Mesothelial cell of epicardium (in vitro differentiated cells): ENCODE measurements at regions not wholly inside any gene's neighbourhood (a gene's known extent, or its start where the extent isn't known, plus 50 kb on each side); places are given as distances from the start of the nearest gene placed in this dataset.

ENCODE experiments used
- DNase-seq, 2 experiments: peaks; one replicate each; pipeline ENCODE4 v3.0.0; 2021; ENCODE audit warnings: low spot score in 2 of 2; ENCODE audit not compliant: unreplicated experiment in 2 of 2
- H3K27ac Mint-ChIP-seq: 2 replicates; pipeline ENCODE4 v1.8.0; 2021; ENCODE audit warnings: mixed read lengths
- H3K27me3 Mint-ChIP-seq: 2 replicates; pipeline ENCODE4 v1.8.0; 2021; ENCODE audit warnings: low read depth, mixed read lengths
- H3K36me3 Mint-ChIP-seq: 2 replicates; pipeline ENCODE4 v1.8.0; 2021; ENCODE audit warnings: mixed read lengths
- H3K4me1 Mint-ChIP-seq: 2 replicates; pipeline ENCODE4 v1.8.0; 2021; ENCODE audit warnings: mixed read lengths
- H3K4me3 Mint-ChIP-seq: 2 replicates; pipeline ENCODE4 v1.8.0; 2021; ENCODE audit warnings: mild to moderate bottlenecking, moderate library complexity, mixed read lengths
- H3K9me3 Mint-ChIP-seq: 2 replicates; pipeline ENCODE4 v1.8.0; 2021; ENCODE audit warnings: mixed read lengths
- TF ChIP-seq, protein P1 (sequence below): fragments of 200-600 bp; sonication (generic); IDR thresholded peaks from one replicate; pipeline ENCODE4 v1.5.0; 2021; ENCODE audit warnings: antibody characterized with exemption; ENCODE audit not compliant: unreplicated experiment

DNA sequence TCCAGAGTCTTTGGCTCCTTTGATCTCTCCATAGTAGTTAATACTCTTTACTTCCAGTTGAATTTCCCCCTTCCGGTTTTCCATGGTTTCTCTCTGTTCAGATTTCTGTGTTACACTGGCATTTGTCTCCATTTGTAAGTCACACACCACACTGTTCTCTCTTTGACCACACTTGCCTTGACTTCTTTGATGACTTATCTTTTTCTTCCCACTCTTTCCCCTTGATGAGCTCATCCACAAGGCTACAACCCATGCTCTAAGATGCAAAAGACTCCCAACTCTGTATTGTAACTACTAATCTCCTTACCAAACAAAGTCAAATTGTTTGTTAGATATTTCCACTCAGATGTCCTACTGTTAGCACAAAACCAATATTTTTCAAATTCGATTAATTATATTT lies 242.7 kb upstream of the E2F7 start:
- no peak for DNase-seq

DNA sequence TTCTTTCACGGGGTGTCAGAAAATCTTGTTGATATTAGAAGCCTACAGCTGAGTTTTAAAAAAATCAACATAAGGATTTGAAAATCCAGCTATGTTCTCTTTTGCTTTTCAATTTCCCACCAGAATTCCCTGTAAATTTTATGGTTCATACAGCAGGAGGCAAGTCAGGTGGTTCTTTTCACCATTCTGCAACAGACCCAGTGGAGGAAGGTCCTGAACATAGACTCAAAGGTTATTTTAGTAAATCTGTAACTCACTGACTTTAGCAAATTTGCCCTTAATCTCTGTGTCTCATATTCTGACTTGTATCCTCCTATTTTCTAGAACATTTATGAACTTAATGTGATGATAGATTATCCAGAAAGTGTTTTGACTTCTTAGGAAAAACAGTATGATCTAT lies 235.4 kb upstream of the E2F7 start:
- TF ChIP-seq, protein P1, sequence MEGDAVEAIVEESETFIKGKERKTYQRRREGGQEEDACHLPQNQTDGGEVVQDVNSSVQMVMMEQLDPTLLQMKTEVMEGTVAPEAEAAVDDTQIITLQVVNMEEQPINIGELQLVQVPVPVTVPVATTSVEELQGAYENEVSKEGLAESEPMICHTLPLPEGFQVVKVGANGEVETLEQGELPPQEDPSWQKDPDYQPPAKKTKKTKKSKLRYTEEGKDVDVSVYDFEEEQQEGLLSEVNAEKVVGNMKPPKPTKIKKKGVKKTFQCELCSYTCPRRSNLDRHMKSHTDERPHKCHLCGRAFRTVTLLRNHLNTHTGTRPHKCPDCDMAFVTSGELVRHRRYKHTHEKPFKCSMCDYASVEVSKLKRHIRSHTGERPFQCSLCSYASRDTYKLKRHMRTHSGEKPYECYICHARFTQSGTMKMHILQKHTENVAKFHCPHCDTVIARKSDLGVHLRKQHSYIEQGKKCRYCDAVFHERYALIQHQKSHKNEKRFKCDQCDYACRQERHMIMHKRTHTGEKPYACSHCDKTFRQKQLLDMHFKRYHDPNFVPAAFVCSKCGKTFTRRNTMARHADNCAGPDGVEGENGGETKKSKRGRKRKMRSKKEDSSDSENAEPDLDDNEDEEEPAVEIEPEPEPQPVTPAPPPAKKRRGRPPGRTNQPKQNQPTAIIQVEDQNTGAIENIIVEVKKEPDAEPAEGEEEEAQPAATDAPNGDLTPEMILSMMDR: no peak

More for the DNA sequence above, 242.7 kb upstream of the E2F7 start:
- H3K4me1 Mint-ChIP-seq: no peaks in the 10 kb centered on the region
- no peaks in the 10 kb centered on the region for H3K36me3 Mint-ChIP-seq
- peaks cover 5% of the 10 kb centered on the region for H3K9me3 Mint-ChIP-seq
- TF ChIP-seq, protein P1: no peak
- peaks cover 7% of the 10 kb centered on the region for H3K27me3 Mint-ChIP-seq
- no peak overlapping the region for H3K27ac Mint-ChIP-seq
- H3K4me3 Mint-ChIP-seq: no peak overlapping the region

DNA sequence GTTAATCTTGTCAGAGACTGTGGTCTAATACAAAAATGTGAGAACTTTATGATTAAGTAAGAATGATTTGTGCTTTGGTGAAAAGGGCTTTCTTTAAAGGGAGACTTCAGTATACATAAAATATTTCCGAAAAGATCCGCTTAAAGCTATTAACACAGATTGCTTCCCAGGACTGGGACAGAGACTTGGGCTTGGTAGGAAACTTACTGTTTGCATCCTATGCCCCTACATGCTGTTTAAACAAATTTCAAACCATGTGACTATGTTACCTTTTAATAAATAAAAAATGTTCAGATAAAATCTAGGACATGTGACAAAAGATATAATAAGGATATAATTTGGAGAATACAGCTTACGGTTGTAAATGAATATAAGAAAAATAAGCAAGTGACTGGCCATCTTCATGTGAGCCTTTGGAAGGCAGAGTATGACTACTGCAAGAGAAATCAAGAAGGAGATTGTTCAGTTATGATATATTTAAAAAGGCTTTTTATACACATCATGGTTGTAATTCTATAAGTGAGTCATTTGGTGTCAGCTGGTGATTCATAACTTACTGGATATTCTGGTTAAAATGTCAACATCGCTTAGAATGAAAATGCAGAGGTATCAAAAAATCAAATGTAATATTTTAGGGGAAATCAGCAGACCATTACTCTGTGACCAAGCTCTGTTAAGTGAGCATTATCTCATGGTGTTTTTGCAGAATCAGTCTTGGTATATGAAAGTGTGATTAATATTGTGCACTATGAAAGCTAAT lies 234.7 kb upstream of the E2F7 start:
- TF ChIP-seq, protein P1: no peak
- DNase-seq: no peak
- Mint-ChIP-seq H3K27me3 (peaks cover 31% of the 10 kb centered on the region), H3K4me3 (no peak overlapping the region), H3K9me3 (peaks cover 5% of the 10 kb centered on the region), H3K27ac (no peak overlapping the region), H3K36me3 (no peaks in the 10 kb centered on the region), H3K4me1 (no peaks in the 10 kb centered on the region)

More for the DNA sequence above, 235.4 kb upstream of the E2F7 start:
- no peak overlapping the region for H3K27ac Mint-ChIP-seq
- H3K4me1 Mint-ChIP-seq: no peaks in the 10 kb centered on the region
- no peak for DNase-seq
- peaks cover 5% of the 10 kb centered on the region for H3K9me3 Mint-ChIP-seq
- peaks cover 28% of the 10 kb centered on the region for H3K27me3 Mint-ChIP-seq
- H3K36me3 Mint-ChIP-seq: no peaks in the 10 kb centered on the region
- no peak overlapping the region for H3K4me3 Mint-ChIP-seq

DNA sequence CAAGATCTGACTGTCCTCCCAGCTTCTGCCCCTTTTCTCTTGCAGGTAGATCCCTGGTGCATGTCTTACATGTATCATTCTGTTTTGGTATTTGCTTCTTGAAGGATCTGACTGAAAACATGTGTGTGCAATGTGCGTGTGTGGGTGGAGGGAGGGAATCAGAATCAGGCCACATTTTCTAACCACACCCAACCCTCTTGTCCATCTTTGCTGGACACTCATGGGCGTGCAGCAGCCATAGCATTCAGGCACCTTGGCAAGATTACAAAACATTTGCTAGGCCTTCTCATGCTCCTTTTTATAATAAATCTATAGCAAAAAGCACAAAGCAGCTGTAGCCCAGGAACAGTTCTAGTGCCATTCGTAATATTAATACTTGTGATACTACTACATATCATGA lies 233.6 kb upstream of the E2F7 start:
- no peak overlapping the region for H3K4me3 Mint-ChIP-seq
- no peak overlapping the region for H3K27ac Mint-ChIP-seq
- DNase-seq: no peak
- H3K27me3 Mint-ChIP-seq: peaks cover 36% of the 10 kb centered on the region
- TF ChIP-seq, protein P1: no peak
- peaks cover 5% of the 10 kb centered on the region for H3K9me3 Mint-ChIP-seq
- H3K4me1 Mint-ChIP-seq: no peaks in the 10 kb centered on the region
- H3K36me3 Mint-ChIP-seq: no peaks in the 10 kb centered on the region

DNA sequence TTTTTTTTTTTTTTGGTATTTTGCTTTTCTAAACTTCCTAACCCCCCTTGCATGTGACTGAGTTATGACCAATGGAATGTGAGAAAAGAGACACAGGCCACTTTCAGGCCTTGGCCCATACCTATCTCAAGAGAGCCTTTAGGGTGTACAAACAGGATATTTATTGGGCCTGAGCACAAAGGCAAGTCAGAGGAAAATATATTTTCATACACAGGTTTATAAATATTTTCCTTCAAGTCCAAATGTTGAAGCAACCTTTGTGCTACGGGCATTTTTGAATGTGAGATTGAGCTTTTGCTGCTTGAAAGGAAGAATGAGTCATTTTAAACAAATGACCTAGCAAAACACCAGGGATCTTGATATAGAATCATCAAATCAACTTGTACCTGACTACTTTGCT lies 228.6 kb upstream of the E2F7 start:
- DNase-seq: no peak
- TF ChIP-seq, protein P1: no peak
- Mint-ChIP-seq H3K27ac (no peak overlapping the region), H3K4me3 (no peak overlapping the region), H3K9me3 (peaks cover 11% of the 10 kb centered on the region), H3K27me3 (peaks cover 27% of the 10 kb centered on the region), H3K36me3 (no peaks in the 10 kb centered on the region), H3K4me1 (no peaks in the 10 kb centered on the region)
